Suprapubic skin (tissue), 3 donors: ENCODE measurements at regions not wholly inside any gene's neighbourhood (a gene's known extent, or its start where the extent isn't known, plus 50 kb on each side); places are given as distances from the start of the nearest gene placed in this dataset.

Source experiments
- EP300 ChIP-seq: sonication (generic); formaldehyde crosslinking; IDR thresholded peaks from one replicate; pipeline ENCODE4 v1.6.1; 2017; ENCODE audit warnings: antibody characterized with exemption
- TF ChIP-seq, protein P1 (sequence below), 2 donors: fragments of 200-600 bp in 1 of 2; fragments of 450-650 bp in 1 of 2; sonication (generic) in 1 of 2; IDR thresholded peaks; one replicate each; pipeline ENCODE4 v1.5.1; 2016 to 2019; ENCODE audit warnings: antibody characterized with exemption in 2 of 2, mild to moderate bottlenecking in 1 of 2, moderate library complexity in 1 of 2

DNA sequence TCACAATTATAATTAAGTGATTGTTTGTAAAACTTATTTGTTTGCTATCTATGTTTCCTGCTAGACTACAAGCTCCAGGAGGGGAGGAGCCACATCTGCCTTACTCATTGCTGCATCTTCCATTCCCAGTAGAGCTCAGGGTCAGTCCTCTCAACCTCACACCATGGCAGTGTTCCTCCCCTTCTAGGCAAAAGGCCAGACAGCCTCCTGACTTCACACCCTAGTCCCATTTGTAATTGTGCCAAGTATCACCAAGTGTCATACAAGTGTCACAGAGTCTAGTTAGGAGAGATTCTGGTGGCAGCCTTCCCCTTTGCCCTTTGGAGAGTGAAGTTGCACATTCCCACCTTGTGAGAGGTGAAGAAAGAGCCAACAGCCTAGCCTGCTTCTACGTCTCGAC is 490.4 kb downstream of the INSC start:
- TF ChIP-seq, protein P1, sequence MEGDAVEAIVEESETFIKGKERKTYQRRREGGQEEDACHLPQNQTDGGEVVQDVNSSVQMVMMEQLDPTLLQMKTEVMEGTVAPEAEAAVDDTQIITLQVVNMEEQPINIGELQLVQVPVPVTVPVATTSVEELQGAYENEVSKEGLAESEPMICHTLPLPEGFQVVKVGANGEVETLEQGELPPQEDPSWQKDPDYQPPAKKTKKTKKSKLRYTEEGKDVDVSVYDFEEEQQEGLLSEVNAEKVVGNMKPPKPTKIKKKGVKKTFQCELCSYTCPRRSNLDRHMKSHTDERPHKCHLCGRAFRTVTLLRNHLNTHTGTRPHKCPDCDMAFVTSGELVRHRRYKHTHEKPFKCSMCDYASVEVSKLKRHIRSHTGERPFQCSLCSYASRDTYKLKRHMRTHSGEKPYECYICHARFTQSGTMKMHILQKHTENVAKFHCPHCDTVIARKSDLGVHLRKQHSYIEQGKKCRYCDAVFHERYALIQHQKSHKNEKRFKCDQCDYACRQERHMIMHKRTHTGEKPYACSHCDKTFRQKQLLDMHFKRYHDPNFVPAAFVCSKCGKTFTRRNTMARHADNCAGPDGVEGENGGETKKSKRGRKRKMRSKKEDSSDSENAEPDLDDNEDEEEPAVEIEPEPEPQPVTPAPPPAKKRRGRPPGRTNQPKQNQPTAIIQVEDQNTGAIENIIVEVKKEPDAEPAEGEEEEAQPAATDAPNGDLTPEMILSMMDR (IDR thresholded peaks at IDR 0.05): no peak
- no peak for TF ChIP-seq EP300
